ENCODE measurements at regions not wholly inside any gene's neighbourhood (a gene's known extent, or its start where the extent isn't known, plus 50 kb on each side); places are given as distances from the start of the nearest gene placed in this dataset.

- Histone ChIP-seq H3K27ac (ENCODE audit: low read depth in 1 of 2, low read length in 2 of 2) (no peak overlapping the region), H3K9ac (ENCODE audit: insufficient read depth, low read length, poor library complexity, severe bottlenecking) (no peak overlapping the region), H3K4me2 (replicated peaks; ENCODE audit: extremely low read depth, low read length, poor library complexity, severe bottlenecking) (no peak overlapping the region), H3K9me3 (replicated peaks in 1 of 2; ENCODE audit: control insufficient read depth in 1 of 2, insufficient read depth in 1 of 2, low read length in 2 of 2) (peaks cover 24 to 38% of the 10 kb centered on the region in 2 donors), H2AFZ (ENCODE audit: insufficient read depth, low read depth, low read length, poor library complexity, severe bottlenecking) (no peak overlapping the region), H3K4me3 (replicated peaks in 1 of 3; ENCODE audit: low read depth in 2 of 3, low read length in 3 of 3) (no peak overlapping the region), H4K20me1 (ENCODE audit: insufficient read depth, low read length) (no peaks in the 10 kb centered on the region), H3K36me3 (replicated peaks in 1 of 2; ENCODE audit: control insufficient read depth in 1 of 2, insufficient read depth in 2 of 2, low read length in 2 of 2) (no peaks in the 10 kb centered on the region), H3K27me3 (ENCODE audit: control insufficient read depth in 2 of 2, insufficient read depth in 2 of 2, low read length in 2 of 2) (no peaks in the 10 kb centered on the region), H3K4me1 (ENCODE audit: control insufficient read depth in 1 of 2, insufficient read depth in 2 of 2, low read length in 2 of 2) (no peaks in the 10 kb centered on the region), H3K79me2 (ENCODE audit: insufficient read depth, low read length) (no peaks in the 10 kb centered on the region)
- H3K9me3 Mint-ChIP-seq, result peaks cover 19 to 48% (median 32%) of the 10 kb centered on the region in 7 donors
- no peaks in the 10 kb centered on the region for H3K4me1 Mint-ChIP-seq
- no peaks in the 10 kb centered on the region for H3K36me3 Mint-ChIP-seq
- peaks cover 0 to 1% (median under 1%) of the 10 kb centered on the region in 3 donors for H3K27me3 Mint-ChIP-seq (ENCODE audit: low read depth in 3 of 3)
- WGBS (ENCODE audit: insufficient coverage), result no CpG with 5 or more reads among the region's 4 CpGs
- intact Hi-C loops (cut with micrococcal nuclease), result no loop called here
- no peak for TF ChIP-seq CTCF (IDR thresholded peaks at IDR 0.05)
- no peak overlapping the region for H3K4me3 Mint-ChIP-seq
- H3K27ac Mint-ChIP-seq, result no peak overlapping the region
- no peak for DNase-seq
These were observed 181.6 kb upstream of the UBE3A start for GRCh38 chr15:25620466-25620865.

- H3K27ac Mint-ChIP-seq, result no peak overlapping the region
- Histone ChIP-seq H3K9ac (ENCODE audit: insufficient read depth, low read length, poor library complexity, severe bottlenecking) (no peak overlapping the region), H3K4me3 (replicated peaks in 1 of 3; ENCODE audit: low read depth in 2 of 3, low read length in 3 of 3) (no peak overlapping the region), H3K4me1 (ENCODE audit: control insufficient read depth in 1 of 2, insufficient read depth in 2 of 2, low read length in 2 of 2) (no peaks in the 10 kb centered on the region), H2AFZ (ENCODE audit: insufficient read depth, low read depth, low read length, poor library complexity, severe bottlenecking) (no peak overlapping the region), H3K79me2 (ENCODE audit: insufficient read depth, low read length) (no peaks in the 10 kb centered on the region), H3K4me2 (replicated peaks; ENCODE audit: extremely low read depth, low read length, poor library complexity, severe bottlenecking) (no peak overlapping the region), H3K27me3 (ENCODE audit: control insufficient read depth in 2 of 2, insufficient read depth in 2 of 2, low read length in 2 of 2) (no peaks in the 10 kb centered on the region), H3K9me3 (replicated peaks in 1 of 2; ENCODE audit: control insufficient read depth in 1 of 2, insufficient read depth in 1 of 2, low read length in 2 of 2) (peaks cover 27 to 41% of the 10 kb centered on the region in 2 donors), H3K36me3 (replicated peaks in 1 of 2; ENCODE audit: control insufficient read depth in 1 of 2, insufficient read depth in 2 of 2, low read length in 2 of 2) (no peaks in the 10 kb centered on the region), H4K20me1 (ENCODE audit: insufficient read depth, low read length) (no peaks in the 10 kb centered on the region), H3K27ac (ENCODE audit: low read depth in 1 of 2, low read length in 2 of 2) (no peak overlapping the region)
- H3K4me1 Mint-ChIP-seq, result no peaks in the 10 kb centered on the region
- H3K9me3 Mint-ChIP-seq, result peaks cover 19 to 49% (median 32%) of the 10 kb centered on the region in 7 donors
- WGBS (ENCODE audit: insufficient coverage), result 97% methylated on average over 5 of the region's 9 CpGs
- H3K27me3 Mint-ChIP-seq (ENCODE audit: low read depth in 3 of 3), result peaks cover 0 to 2% (median 0%) of the 10 kb centered on the region in 3 donors
- intact Hi-C loops (cut with micrococcal nuclease), result no loop called here
- no peak for DNase-seq
- TF ChIP-seq CTCF (IDR thresholded peaks at IDR 0.05), result no peak
- H3K36me3 Mint-ChIP-seq, result no peaks in the 10 kb centered on the region
- H3K4me3 Mint-ChIP-seq, result no peak overlapping the region
These were observed 180.9 kb upstream of the UBE3A start for GRCh38 chr15:25619761-25620160.

Measured in CD14-positive monocyte (primary cell).